ENCODE measurements at regions not wholly inside any gene's neighbourhood (a gene's known extent, or its start where the extent isn't known, plus 50 kb on each side); places are given as distances from the start of the nearest gene placed in this dataset.

DNA sequence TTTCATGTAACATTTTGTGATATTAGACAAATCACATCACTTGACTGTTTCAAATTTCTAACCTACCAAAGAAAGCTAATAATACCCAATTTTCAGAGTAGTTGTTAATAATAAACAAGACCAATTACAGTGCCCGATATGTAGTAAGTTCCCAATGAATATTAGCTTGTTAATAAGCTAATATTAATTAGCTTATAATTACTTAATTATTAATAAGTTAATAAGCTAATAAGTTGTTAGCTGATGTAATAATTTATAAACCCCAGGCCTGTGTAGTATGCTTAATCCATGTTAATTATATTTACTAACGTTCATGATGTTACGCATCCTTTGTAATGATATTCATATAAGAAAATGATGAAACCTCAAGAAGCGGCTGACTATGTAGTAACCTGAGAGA lies 643.8 kb upstream of the KIRREL3 start:
- no peak for DNase-seq (ENCODE audit: low spot score)

DNA sequence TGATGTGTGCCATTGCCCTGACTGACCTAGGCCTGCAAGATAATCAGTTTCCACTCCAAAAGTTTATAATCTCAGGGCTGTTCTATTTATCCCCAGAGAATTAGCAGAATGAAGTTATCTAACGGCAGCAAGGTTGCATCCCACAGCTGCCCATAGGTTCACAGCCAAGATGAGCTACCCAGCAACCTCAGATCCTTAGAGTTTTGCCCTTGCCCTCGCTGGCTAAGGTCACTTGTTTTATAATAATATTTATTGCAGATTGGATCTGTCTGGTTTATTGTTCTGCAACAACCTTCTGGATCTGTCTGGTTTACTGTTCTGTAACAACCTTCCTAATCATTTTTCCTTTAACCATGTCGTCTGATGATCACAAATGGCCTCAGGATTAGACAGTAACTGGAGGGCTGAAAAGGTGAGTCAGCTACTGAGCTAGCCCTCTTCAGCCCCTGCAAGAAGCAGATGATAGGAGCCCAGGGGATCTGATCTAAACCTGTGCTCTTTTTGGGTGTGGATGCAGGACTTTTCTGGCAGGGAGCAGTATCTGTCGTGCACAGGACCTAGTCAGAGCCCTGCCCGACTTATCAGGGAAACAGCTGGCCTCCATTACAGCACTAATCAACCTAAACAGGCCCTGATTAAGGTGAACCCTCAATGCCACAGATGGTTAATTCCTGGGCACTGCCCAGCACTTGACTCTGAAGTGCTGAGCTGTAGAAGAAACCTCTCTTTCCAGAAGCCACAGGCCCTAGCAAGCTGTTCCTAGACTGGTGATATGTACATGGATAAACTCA lies 642.9 kb upstream of the KIRREL3 start:
- no peak for DNase-seq (ENCODE audit: low spot score)

GRCh38 chr11:127640561-127641451 lies 640.2 kb upstream of the KIRREL3 start:
- DNase-seq (ENCODE audit: low spot score), result no peak

- DNase-seq (ENCODE audit: low spot score), result no peak
Observed at GRCh38 chr11:127639916-127640315, 639.3 kb upstream of the KIRREL3 start.

GRCh38 chr11:127632976-127633680 lies 632.6 kb upstream of the KIRREL3 start:
- no peak for DNase-seq (ENCODE audit: low spot score)

GRCh38 chr11:127632546-127632945 lies 632.0 kb upstream of the KIRREL3 start:
- no peak for DNase-seq (ENCODE audit: low spot score)

DNA sequence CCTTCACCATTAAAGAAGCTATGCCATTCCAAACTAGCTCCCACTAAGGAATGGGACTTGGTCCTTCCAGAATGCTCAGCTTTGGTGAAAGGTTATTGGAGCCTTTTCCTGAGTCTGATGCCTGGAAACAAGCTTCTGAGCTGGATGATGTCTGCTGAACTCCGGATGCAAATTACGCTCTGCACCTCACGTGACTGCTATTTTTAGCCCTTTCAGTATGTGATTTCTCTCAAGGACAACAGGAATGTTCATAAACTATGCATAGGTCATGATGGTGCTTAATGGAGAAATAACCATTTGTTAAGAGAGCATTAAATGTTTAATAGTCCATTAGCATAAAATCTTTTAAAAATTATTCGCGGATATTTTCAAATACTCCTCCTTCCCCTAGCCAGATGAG lies 631.4 kb upstream of the KIRREL3 start:
- DNase-seq (ENCODE audit: low spot score), result no peak

DNA sequence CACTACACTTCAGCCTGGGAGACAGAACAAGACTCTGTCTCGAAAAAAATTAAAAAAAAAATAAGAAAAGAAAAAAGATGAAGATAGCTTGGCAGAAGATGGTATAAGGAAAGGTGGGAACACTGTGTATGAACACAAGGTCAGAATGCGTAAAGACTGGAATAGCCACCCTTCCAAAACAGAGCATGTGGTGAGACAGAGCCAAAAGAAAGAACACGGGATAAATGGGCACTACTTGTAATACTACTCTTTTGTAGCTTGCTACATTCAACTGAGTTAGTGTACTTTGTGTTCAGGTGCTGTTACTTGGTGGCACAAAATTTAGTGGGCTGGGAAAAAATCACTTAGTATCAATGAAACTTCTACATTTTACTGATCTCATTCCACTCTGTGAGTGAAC lies 628.6 kb upstream of the KIRREL3 start:
- DNase-seq (ENCODE audit: low spot score), result no peak

DNA sequence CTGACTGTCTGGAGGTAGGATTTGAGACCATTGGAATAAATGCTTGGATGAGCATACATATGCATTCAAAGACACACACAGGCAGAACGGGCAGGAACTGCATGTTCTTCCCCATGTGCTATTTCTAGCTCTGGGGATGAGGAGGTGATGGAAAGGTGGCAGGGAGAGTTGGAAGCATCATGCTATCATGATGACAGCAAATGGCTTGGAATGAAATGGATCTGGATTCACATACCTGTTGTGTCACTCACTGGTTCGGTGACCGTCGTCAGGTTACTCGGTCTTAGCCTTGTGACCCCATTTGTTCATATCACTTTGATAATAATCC lies 627.9 kb upstream of the KIRREL3 start:
- no peak for DNase-seq (ENCODE audit: low spot score)

DNA sequence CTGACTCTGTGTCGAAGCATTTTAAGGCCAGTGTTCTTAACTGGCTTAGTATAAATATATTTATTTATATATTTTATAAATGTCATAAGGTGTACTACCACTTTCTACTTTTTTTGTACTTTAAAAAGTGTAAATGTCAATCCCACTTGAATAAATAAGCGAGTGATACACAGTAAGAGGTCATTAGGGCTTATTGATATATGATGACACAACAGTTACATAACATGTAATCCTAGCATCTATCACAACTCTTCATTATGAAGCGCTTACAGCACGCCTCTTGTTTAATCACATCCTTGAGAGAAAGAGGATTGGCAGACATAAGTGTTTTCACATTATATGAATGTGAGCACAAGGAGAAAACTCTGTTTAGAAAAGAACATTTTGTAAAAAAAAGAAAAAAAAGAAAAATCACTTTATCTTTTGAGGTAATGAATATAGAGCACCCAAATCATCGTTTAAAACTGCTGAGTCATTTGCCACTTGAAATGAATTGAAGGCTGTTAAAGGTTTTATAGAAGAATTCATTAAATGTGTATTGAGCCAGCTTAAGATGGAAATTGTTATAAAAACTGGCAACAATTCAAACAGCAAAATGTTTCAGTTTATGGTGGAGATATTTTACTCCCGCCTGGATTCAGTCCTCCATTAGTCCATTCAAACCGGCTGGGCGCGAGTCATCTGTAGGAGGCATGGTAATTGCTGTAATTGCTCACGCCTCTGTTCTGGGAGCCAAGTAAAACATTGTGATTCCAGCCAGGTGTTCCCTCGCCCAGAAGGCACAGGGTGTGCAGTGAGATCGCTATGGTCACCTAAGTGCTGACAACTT lies 627.3 kb upstream of the KIRREL3 start:
- DNase-seq (ENCODE audit: low spot score), result no peak

GRCh38 chr11:127627204-127627603 lies 626.6 kb upstream of the KIRREL3 start:
- no peak for DNase-seq (ENCODE audit: low spot score)

GRCh38 chr11:127625402-127625801 lies 624.8 kb upstream of the KIRREL3 start:
- no peak for DNase-seq (ENCODE audit: low spot score)

DNA sequence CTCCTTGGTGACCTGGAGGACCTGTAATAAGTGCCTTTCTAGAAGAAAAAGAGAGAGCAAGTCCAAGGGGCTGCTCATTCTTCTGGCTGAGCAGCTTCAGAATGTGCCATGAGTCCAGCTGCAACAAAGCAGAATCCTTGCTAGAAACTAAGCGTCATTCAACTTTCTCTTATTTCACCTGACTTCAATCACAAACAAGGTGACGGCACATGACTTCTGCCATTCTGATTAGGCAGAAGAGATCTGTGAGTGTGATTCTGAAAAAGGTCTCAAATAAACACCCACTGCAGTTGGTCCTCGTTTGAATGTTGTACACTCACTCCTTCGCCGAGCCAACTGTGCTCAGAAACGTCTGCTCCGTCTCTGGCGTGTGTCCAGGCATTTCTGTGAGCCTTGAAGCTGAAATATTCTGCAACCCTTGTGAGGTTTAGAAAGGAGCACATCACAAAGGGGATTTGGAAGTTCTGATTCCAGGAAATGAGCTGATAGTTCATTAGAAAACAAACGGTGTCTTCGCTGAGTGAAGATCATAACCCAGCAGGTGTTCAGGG lies 623.8 kb upstream of the KIRREL3 start:
- DNase-seq (ENCODE audit: low spot score), result no peak

DNA sequence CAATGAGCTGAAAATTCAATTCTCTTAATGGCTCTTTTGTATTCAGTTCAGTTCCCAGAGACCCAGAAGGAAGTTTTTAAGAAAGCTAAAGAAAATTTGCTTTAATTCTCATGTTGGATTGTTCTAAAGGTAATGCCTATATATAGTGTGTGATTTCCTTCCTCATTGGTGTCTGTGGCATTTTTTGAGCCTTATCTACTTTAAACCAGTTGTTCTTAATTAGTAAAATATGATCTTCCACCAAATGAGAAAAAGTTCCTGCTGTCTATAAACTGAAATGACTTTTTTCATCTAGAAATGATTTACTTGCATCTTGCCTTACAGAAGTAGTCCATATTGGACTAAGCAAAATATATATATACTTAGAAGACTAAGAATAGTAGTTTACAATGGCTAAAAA lies 622.1 kb upstream of the KIRREL3 start:
- no peak for DNase-seq (ENCODE audit: low spot score)

DNA sequence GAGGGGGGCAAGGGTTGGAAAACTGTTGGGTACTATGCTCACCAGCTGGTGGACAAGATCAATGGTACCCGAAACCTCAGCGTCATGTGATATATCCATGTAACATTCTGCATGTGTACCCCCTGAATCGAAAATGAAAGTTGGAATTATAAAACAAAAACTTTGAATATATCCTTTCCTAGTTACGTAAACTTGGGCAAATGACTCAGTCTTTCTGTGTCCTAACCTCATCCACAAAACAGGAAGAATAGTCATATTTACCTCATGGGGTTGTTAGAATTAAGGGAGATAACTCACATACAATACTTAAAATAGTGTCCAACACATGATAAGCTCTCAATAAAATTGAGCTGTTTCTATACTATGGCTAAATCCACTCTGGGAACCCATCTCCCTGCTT lies 620.1 kb upstream of the KIRREL3 start:
- DNase-seq (ENCODE audit: low spot score), result no peak

- DNase-seq (ENCODE audit: low spot score), result no peak
Observed at GRCh38 chr11:127619946-127620345, 619.4 kb upstream of the KIRREL3 start.

DNA sequence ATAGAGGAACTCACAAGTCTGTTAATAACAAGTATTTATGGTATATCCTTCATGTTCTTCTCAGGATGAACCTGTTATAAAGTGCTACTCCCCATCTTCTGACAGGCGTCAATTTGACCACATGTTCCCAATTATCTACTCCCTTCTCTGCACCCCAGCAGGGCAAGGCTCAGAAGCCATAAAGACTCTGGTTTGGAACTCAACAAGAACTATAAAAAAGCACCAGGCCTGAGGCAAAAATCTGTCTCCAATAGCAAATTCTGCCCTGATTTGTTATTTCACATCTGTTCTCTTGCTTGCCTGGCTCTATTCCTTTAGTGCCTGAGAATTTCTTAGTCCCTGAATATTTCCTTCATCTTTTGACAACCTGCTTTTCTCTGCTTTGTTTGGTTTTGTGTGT lies 618.2 kb upstream of the KIRREL3 start:
- no peak for DNase-seq (ENCODE audit: low spot score)

DNA sequence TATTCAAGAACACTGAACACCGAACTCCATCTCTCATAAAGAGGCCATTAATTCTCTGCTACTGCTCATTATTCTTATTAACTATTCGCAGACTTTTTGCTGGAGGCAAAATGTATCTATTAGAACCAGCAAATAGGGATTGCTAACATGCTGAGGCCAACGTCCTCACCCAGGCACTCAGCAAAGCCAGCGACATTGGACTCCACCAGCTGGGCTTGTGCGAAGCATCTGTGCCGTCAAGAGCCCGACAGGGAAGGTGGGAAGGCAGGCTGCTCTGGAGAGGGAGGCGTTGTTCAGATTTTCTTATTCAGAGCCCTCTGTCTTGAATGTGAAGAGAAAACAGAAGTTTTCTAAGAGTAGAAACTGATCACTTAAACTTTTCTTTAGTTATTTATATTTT lies 615.6 kb upstream of the KIRREL3 start:
- DNase-seq (ENCODE audit: low spot score), result no peak

DNA sequence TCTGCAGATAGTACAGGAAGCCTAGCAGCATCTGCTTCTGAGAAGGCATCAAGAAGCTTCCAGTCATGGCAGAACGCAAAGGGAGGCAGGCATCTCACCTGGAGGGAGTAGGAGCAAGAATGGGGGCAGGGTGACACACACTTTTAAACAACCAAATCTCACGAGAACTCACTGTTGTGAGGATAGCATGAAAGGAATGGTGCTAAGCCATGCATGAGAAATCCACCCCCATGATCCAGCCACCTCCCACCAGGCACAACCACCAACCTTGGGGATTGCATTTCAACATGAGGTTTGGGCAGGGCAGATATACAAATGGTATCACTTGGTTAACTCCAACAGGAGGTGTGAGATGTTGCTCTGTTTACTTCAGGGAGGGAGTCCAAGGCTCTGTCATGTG lies 612.0 kb upstream of the KIRREL3 start:
- no peak for DNase-seq (ENCODE audit: low spot score)

DNA sequence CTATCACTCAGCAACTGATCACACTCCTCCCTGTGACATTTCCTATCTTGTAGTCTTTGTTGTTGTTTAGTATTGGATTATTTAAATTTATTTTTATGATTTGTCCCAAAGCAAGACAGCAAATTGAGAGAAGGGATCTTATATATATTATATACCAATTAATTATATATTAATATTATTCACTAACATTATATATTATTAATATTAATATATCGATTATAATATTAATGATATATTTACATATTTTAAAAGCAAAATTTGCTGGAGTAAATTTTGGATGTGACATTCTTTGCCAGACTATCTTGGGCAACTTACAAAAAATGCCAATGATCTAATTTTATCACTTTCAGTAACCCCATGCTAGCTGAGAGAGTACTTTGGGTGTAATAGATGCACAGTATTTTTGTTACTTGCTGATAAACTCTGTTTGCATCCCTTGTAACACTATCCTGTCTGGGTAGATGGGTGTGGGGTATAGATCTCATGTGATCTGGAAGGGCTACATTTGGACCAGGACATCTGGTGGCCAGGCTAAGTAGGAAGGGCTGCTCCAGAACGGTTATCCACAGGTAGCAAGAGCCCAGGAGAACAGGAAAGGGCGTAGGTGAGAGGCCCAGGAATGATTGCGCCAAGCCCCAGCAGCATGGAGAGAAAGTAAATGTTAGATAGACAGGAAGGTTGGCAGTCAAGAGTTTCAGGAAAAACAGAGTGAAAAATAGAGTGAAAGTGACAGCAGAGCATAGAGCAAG lies 608.6 kb upstream of the KIRREL3 start:
- no peak for DNase-seq (ENCODE audit: low spot score)

DNA sequence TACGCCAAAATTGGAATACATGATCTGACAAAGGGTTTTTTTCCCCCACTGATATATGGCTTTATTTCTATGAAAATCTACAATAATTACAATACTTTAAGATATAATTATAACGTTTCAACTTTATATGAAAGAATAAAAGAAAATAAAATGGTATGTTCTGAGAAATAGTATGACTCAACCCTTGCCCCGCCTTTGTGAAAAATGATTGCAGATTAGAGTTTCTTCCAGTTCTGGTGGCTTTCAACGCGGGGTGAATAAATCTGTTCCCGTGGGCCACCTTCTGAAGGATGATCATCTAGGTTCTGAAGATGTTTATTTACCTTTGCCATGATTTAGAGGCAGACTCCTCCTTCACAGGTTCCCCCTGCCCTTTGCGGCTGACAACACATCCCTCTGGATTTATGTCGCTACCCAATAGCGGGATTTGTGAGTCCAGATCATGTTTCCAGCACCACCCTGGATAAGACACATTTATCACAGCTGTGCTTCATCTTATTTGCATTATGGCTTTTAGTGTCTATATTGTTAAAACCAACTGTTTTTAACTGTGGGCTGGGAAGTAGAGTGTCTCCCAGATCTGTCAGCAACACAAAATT lies 607.0 kb upstream of the KIRREL3 start:
- DNase-seq (ENCODE audit: low spot score), result no peak
